ENCODE measurements at regions not wholly inside any gene's neighbourhood (a gene's known extent, or its start where the extent isn't known, plus 50 kb on each side); places are given as distances from the start of the nearest gene placed in this dataset.
"Not testable (repeated sequence)": the region's sequence is repeated elsewhere in the genome, so short reads cannot be mapped to it uniquely, and the experiment has no call there.

GRCh38 chr1:224004552-224005315, 109.2 kb upstream of the FBXO28 start:
- not testable (repeated sequence) for DNase-seq (ENCODE audit: low spot score); H3K4me3 ChIP-seq; H3K27ac ChIP-seq

GRCh38 chr1:224003896-224004295, 110.0 kb upstream of the FBXO28 start:
- not testable (repeated sequence) for H3K4me3 ChIP-seq; DNase-seq (ENCODE audit: low spot score)
- H3K27ac ChIP-seq, result peak overlapping the region in 1 of 2 donors; percentile 19

GRCh38 chr1:224001757-224002156, 112.2 kb upstream of the FBXO28 start:
- H3K4me3 ChIP-seq; H3K27ac ChIP-seq; DNase-seq (ENCODE audit: low spot score): not testable (repeated sequence)

DNA sequence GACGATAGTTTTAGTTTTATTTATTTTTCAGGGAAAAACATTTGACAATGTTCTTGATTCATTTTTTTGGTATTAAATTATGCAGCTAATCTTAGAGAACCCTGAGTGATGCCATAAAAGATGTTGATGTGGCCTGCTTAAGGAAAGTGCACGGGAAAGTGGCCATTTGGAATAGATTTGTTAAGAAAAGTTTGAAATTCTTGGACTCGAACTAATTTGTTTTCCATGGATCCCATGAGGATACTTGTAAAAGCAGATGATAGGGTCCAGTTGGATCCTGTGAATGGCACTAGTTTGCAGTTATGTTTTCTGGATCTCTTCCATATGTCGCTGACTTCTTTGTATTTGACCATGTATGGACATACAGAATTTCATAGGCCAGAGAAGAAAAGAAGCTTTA, 114.2 kb upstream of the FBXO28 start:
- peak overlapping the region; percentile 65 to 88 for H3K27ac ChIP-seq
- DNase-seq (ENCODE audit: low spot score); H3K4me3 ChIP-seq: not testable (repeated sequence)

- not testable (repeated sequence) for H3K4me3 ChIP-seq; DNase-seq (ENCODE audit: low spot score)
- H3K27ac ChIP-seq, result peak overlapping the region; percentile 65 to 88
These were observed 115.0 kb upstream of the FBXO28 start for GRCh38 chr1:223998676-223999455.

DNA sequence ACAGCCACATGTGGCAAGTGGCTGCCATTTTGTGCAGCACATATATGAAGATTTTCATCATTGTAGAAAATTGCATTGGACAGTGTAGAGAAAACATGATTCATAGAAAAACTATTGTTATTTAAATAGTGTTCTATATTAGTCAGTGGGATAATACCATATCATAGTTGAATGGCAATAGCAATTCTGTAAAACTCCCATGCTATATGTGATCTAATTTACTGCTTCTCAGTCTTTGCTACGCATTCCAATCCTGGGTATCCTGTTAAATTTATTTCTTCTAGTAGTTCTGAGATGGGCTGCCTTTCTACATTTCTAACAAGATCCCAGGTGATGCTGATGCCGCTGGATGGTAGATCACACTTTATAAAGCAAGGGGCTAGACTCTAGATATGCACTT, 117.5 kb upstream of the FBXO28 start:
- H3K4me3 ChIP-seq; DNase-seq (ENCODE audit: low spot score); H3K27ac ChIP-seq: not testable (repeated sequence)

- peak overlapping the region; percentile 83 for H3K4me3 ChIP-seq
- DNase-seq (ENCODE audit: low spot score), result peak; percentile 100
- peak overlapping the region; percentile 90 to 92 for H3K27ac ChIP-seq
These were observed 121.3 kb upstream of the FBXO28 start for GRCh38 chr1:223992456-223993246.

DNA sequence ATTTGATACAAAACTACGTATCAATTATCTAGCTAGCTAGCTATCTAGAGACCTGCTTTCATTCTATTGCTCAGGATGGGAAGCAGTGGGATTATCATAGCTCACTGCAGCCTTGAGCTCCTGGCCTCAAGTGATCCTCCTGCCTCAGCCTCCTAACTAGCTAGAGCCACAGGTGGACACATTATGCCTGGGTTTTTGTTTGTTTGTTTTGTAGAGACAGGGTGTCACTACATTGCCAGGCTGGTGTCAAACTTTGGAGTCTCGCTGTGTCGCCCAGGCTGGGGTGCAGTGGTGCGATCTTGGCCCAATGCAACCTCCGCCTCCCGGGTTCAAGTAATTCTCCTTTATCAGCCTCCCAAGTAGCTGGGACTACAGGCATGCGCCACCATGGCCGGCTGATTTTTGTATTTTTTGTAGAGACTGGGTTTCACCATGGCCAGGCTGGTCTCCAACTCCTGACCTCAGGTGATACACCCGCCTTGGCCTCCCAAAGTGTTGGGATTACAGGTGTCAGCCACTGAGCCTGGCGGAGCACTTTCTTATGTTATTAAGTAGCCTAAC, 122.5 kb upstream of the FBXO28 start:
- H3K4me3 ChIP-seq; H3K27ac ChIP-seq; DNase-seq (ENCODE audit: low spot score): not testable (repeated sequence)

DNA sequence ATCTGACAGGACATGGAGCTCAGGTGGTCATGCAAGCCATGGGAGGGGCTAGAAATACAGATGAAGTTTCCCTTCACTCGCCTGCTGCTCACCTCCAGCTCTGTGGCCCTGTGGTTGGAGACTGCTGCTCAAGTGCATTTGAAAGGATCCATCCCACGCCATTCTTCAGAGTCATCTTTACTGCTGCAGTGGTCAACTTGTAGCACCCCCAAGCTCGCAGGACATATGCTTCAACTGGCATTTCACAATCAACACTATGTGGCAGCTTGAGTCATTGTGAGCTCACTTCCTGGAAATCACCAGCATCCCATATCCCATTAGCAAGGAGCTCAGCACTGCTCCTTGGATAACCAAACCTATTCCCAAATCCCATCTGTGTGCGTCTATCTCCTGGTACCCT, 116.2 kb upstream of the TP53BP2 start:
- DNase-seq (ENCODE audit: low spot score); H3K4me3 ChIP-seq; H3K27ac ChIP-seq: not testable (repeated sequence)

- DNase-seq (ENCODE audit: low spot score); H3K4me3 ChIP-seq; H3K27ac ChIP-seq: not testable (repeated sequence)
These were observed 107.1 kb upstream of the TP53BP2 start for GRCh38 chr1:223952801-223953200.

DNA sequence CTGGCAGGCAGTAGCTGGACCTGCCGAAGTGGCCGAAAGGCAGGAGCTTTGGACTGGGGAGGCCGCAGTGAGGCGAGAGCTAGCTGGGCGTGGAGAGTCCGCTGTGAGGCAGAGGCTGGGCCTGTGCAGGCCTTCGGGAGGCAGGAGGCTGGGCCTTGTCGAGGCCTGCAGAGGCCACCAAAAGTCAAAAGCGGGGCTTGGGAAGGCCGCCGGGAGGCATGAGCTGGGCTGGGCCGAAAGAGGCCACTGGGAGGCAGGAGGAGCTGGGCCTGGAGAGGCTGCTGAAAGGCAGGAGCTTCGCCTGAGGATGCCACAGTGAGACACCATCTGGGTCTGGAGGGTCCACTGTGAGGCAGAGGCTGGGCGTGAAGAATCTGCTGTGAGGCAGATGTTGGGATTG, 105.8 kb upstream of the TP53BP2 start:
- H3K27ac ChIP-seq; DNase-seq (ENCODE audit: low spot score): not testable (repeated sequence)

DNA sequence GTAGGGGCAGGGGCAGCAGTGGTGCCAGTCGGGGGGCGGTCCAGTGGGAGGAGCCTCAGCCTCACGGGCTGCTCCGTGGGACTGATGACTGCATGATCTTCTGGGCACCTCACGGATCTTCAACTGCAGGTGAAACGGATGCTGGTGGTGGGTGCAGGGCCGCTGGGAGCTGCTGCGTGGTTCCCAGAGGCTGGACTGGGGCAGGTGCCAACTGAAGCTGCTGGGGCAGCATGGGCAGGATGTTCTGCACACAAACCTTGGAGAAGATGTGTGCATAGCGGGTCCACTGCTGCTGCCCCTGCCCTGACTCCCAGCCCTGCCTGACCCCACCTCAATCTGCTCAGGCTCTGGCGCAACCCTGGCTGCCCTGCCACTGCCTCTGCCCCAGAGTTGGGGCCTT, 104.2 kb upstream of the TP53BP2 start:
- not testable (repeated sequence) for H3K4me3 ChIP-seq; H3K27ac ChIP-seq; DNase-seq (ENCODE audit: low spot score)

More for the DNA sequence above, 105.8 kb upstream of the TP53BP2 start:
- H3K4me3 ChIP-seq, result not testable (repeated sequence)

DNA sequence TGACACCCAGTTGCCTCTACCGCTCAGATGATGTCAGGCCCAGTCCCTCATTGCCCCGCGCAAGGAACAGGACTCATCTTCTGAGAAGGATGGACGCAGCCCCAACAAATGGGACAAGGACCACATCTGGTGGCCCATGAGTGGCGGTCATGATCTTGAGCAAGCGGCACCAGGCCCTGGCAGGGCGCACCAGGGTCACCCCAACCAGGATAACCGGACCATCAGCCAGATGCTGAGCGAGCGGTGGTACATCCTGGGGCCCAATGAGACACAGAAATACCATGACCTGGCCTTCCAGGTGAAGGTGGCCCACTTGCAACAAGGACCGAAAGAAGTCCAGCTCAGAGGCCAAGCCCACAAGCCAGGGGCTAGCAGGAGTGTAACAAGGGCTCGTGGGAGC, 102.3 kb upstream of the TP53BP2 start:
- H3K27ac ChIP-seq, H3K4me3 ChIP-seq: not testable (repeated sequence)
- DNase-seq (ENCODE audit: low spot score), result peak; percentile 31

DNA sequence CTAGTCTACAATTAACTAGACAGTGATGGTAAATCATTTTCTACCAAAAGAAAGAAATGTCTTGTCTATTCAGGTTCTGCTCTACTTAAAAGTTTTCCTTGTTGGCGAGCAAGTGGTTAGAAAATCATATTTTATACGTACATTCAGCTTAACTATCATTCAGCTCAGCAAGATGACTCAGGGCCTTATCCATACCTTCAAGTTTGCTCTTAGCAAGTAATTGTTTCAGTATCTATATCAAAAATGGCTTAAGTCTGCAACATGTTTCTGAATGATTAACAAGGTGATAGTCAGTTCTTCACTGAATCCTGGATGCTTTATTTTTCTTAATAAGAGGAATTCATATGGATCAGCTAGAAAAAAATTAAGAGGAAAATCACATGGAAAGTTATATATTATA, 90.8 kb upstream of the TP53BP2 start:
- not testable (repeated sequence) for H3K27ac ChIP-seq; H3K4me3 ChIP-seq; DNase-seq (ENCODE audit: low spot score)

GRCh38 chr1:223931476-223931875, 85.7 kb upstream of the TP53BP2 start:
- not testable (repeated sequence) for DNase-seq (ENCODE audit: low spot score); H3K27ac ChIP-seq; H3K4me3 ChIP-seq

DNA sequence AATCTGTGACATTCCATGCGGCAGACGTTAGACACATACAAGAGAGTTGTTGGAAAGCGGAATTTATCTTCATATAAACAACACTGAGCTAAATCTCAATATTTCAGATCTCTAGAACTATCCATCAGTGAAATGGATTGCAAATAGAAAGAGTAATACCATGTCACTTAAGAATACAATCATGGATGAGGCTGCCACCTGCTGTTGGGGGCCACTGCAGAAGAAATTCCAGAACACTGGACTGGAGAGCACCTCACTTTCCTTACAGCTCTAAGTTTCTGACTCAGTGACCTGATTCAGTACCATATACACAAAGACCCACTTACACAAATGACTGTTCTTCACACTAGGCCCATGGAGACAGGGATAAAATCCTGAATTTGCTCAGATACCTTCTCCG, 75.1 kb upstream of the TP53BP2 start:
- not testable (repeated sequence) for H3K27ac ChIP-seq; DNase-seq (ENCODE audit: low spot score); H3K4me3 ChIP-seq

DNA sequence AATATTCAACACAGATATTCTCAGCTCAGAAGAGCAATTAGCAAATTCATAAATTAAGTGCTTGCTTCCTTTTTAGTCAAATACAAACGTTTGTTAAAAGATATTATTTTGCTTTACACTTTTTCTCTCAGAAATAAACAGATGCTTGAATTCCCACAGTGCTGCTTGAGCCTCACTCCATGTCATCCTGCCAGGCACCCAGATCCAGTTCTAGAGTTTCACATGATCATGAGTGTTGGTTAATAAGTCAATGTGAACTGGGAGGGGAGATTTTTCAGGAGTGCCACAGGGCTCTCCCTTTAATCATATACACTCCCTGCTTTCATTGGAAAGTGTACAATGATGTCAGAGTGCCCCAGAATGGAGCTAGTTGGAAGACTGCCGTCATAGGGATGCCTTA, 69.7 kb upstream of the TP53BP2 start:
- not testable (repeated sequence) for DNase-seq (ENCODE audit: low spot score); H3K4me3 ChIP-seq; H3K27ac ChIP-seq

- DNase-seq (ENCODE audit: low spot score); H3K4me3 ChIP-seq; H3K27ac ChIP-seq: not testable (repeated sequence)
These were observed 68.0 kb upstream of the TP53BP2 start for GRCh38 chr1:223913715-223914114.
